Hepatocyte (in vitro differentiated cells): ENCODE measurements at regions not wholly inside any gene's neighbourhood (a gene's known extent, or its start where the extent isn't known, plus 50 kb on each side); places are given as distances from the start of the nearest gene placed in this dataset.

ENCODE experiments used
- DNase-seq: peaks from one replicate; pipeline ENCODE4 v3.0.0-alpha.2; 2016; ENCODE audit warnings: low spot score
- H2AFZ ChIP-seq: fragments of 200-600 bp; sonication (generic); 2 replicates; pipeline ENCODE4 v1.6.0; 2016; ENCODE audit warnings: antibody characterized with exemption, mild to moderate bottlenecking
- H3K27ac ChIP-seq: fragments of 200-600 bp; sonication (generic); 2 replicates; pipeline ENCODE4 v1.5.1; 2016; ENCODE audit warnings: mild to moderate bottlenecking
- H3K27me3 ChIP-seq: fragments of 200-600 bp; sonication (generic); 2 replicates; pipeline ENCODE4 v1.6.1; 2016
- H3K36me3 ChIP-seq: fragments of 200-600 bp; sonication (generic); replicated peaks from 2 replicates; pipeline ENCODE4 v1.5.1; 2016; ENCODE audit warnings: low read depth; ENCODE audit not compliant: insufficient read depth
- H3K4me1 ChIP-seq: fragments of 200-600 bp; sonication (generic); 2 replicates; pipeline ENCODE4 v1.5.1; 2016; ENCODE audit warnings: mild to moderate bottlenecking, moderate library complexity; ENCODE audit not compliant: insufficient read depth
- H3K4me2 ChIP-seq: fragments of 200-600 bp; sonication (generic); 2 replicates; pipeline ENCODE4 v1.6.0; 2016
- H3K4me3 ChIP-seq: fragments of 200-600 bp; sonication (generic); 2 replicates; pipeline ENCODE4 v1.5.1; 2016; ENCODE audit warnings: mild to moderate bottlenecking
- H3K79me2 ChIP-seq: fragments of 200-600 bp; sonication (generic); 2 replicates; pipeline ENCODE4 v1.6.0; 2017; ENCODE audit warnings: mild to moderate bottlenecking
- H3K9me2 ChIP-seq: fragments of 200-600 bp; sonication (generic); replicated peaks from 2 replicates; pipeline ENCODE4 v1.6.0; 2017; ENCODE audit warnings: mild to moderate bottlenecking; ENCODE audit not compliant: insufficient read depth
- H3K9me3 ChIP-seq: fragments of 200-600 bp; sonication (generic); 2 replicates; pipeline ENCODE4 v1.5.1; 2016; ENCODE audit warnings: low read depth, mild to moderate bottlenecking
- H4K20me1 ChIP-seq: fragments of 200-600 bp; sonication (generic); 2 replicates; pipeline ENCODE4 v1.6.0; 2016; ENCODE audit warnings: mild to moderate bottlenecking; ENCODE audit not compliant: insufficient read depth, poor library complexity, severe bottlenecking
- EZH2 ChIP-seq: fragments of 200-600 bp; sonication (generic); IDR thresholded peaks from 2 replicates; pipeline ENCODE4 v1.6.1; 2016; ENCODE audit warnings: antibody characterized with exemption, mild to moderate bottlenecking, borderline replicate concordance
- EZH2phosphoT487 ChIP-seq: fragments of 200-600 bp; sonication (generic); IDR thresholded peaks from one replicate; pipeline ENCODE4 v1.6.1; 2018; ENCODE audit warnings: antibody characterized with exemption, mild to moderate bottlenecking, low read depth, moderate library complexity; ENCODE audit not compliant: unreplicated experiment, severe bottlenecking
- WGBS: methylation state at CpG from one replicate; pipeline ENCODE4 v1.1.6; 2016; ENCODE audit warnings: low lambda C conversion rate; ENCODE audit errors: missing lambda C conversion rate; 5-methylcytosine and 5-hydroxymethylcytosine counted together
- TF ChIP-seq, protein P1 (sequence below): fragments of 200-600 bp; sonication (generic); IDR thresholded peaks from 2 replicates; pipeline ENCODE4 v1.5.1; 2016; ENCODE audit warnings: antibody characterized with exemption, mild to moderate bottlenecking; ENCODE audit not compliant: poor library complexity

DNA sequence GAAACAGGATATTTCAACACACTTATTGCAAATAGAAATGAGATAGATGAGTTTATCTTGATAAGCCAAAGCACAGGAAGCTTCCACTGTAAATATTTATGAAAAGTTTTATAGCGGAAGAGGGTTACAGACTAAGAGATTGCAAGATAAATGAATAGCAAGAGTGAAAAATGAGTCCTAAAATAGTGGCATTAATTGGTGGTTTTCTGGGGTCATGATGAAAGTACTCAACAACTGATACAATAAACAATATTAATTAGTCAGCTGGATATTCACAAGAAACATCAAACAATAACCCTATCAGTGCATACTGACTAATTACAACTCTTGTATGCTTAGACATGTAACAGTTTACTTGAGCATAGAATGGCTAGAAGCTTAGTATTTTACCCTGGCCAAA, 154.8 kb upstream of the CHODL start:
- Histone ChIP-seq H3K27me3 (no peaks in the 10 kb centered on the region), H4K20me1 (no peaks in the 10 kb centered on the region), H3K27ac (no peak overlapping the region), H3K9me3 (no peaks in the 10 kb centered on the region), H3K9me2 (no peaks in the 10 kb centered on the region), H3K79me2 (no peaks in the 10 kb centered on the region), H3K36me3 (no peaks in the 10 kb centered on the region), H3K4me2 (no peak overlapping the region), H3K4me3 (no peak overlapping the region), H3K4me1 (no peaks in the 10 kb centered on the region), H2AFZ (no peak overlapping the region)
- DNase-seq, result no peak
- no peak for TF ChIP-seq EZH2
- TF ChIP-seq EZH2phosphoT487, result no peak
- TF ChIP-seq, protein P1, sequence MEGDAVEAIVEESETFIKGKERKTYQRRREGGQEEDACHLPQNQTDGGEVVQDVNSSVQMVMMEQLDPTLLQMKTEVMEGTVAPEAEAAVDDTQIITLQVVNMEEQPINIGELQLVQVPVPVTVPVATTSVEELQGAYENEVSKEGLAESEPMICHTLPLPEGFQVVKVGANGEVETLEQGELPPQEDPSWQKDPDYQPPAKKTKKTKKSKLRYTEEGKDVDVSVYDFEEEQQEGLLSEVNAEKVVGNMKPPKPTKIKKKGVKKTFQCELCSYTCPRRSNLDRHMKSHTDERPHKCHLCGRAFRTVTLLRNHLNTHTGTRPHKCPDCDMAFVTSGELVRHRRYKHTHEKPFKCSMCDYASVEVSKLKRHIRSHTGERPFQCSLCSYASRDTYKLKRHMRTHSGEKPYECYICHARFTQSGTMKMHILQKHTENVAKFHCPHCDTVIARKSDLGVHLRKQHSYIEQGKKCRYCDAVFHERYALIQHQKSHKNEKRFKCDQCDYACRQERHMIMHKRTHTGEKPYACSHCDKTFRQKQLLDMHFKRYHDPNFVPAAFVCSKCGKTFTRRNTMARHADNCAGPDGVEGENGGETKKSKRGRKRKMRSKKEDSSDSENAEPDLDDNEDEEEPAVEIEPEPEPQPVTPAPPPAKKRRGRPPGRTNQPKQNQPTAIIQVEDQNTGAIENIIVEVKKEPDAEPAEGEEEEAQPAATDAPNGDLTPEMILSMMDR, result no peak
- 45% methylated on average over 1 of the region's 1 CpG for WGBS

DNA sequence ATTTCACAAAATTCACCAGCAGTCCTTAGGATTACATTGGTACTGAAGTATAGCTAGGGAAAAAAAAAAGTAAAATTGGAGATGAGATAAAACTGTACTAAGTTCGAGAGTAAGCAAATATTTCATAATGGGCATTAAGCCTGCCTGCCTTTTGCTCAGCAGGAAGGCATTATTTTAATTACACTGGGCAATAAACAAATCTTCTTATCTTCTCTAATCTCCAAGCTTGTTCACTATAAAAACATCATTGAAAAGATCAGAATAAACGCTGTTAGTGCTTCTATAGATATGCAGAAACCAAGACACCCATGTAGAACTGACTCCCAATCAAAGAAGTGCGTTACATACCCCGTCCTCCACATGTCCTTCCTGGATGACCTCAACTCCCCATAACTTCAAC, 174.2 kb upstream of the CHODL start:
- 32% methylated on average over 4 of the region's 4 CpGs for WGBS
- no peak overlapping the region for H2AFZ ChIP-seq
- no peak overlapping the region for H3K27ac ChIP-seq
- H3K9me3 ChIP-seq, result no peaks in the 10 kb centered on the region
- no peaks in the 10 kb centered on the region for H3K4me1 ChIP-seq
- H3K4me2 ChIP-seq, result no peak overlapping the region
- H3K79me2 ChIP-seq, result no peaks in the 10 kb centered on the region
- H4K20me1 ChIP-seq, result no peaks in the 10 kb centered on the region
- H3K27me3 ChIP-seq, result no peaks in the 10 kb centered on the region
- no peaks in the 10 kb centered on the region for H3K36me3 ChIP-seq
- H3K4me3 ChIP-seq, result no peak overlapping the region
- H3K9me2 ChIP-seq, result no peaks in the 10 kb centered on the region
- no peak for TF ChIP-seq EZH2
- no peak for TF ChIP-seq EZH2phosphoT487
- TF ChIP-seq, protein P1, result no peak
- no peak for DNase-seq

DNA sequence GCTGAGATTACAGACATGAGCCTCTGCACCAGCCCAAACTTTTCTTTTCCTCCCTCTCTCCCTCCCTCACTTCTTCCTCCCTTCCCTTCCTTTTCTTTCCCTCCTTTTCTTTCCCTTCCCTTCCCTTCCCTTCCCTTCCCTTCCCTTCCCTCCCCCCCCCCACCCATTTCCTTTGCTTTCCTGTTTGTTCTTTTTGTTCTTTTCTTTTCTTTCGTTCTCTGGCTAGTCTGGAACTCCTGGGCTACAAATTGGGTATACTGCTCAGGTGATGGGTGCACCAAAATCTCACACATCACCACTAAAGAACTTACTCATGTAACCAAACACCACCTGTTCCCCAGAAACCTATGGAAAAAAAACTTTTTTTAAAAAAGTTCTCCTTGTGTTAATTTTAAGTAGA, 174.8 kb upstream of the CHODL start:
- Histone ChIP-seq H3K4me1 (no peaks in the 10 kb centered on the region), H3K9me2 (no peaks in the 10 kb centered on the region), H3K4me3 (no peak overlapping the region), H3K4me2 (no peak overlapping the region), H2AFZ (no peak overlapping the region), H3K27ac (no peak overlapping the region), H4K20me1 (no peaks in the 10 kb centered on the region), H3K27me3 (no peaks in the 10 kb centered on the region), H3K9me3 (no peaks in the 10 kb centered on the region), H3K36me3 (no peaks in the 10 kb centered on the region), H3K79me2 (no peaks in the 10 kb centered on the region)
- 93% methylated on average over 1 of the region's 1 CpG for WGBS
- no peak for TF ChIP-seq EZH2phosphoT487
- TF ChIP-seq EZH2, result no peak
- TF ChIP-seq, protein P1, result no peak
- DNase-seq, result no peak

DNA sequence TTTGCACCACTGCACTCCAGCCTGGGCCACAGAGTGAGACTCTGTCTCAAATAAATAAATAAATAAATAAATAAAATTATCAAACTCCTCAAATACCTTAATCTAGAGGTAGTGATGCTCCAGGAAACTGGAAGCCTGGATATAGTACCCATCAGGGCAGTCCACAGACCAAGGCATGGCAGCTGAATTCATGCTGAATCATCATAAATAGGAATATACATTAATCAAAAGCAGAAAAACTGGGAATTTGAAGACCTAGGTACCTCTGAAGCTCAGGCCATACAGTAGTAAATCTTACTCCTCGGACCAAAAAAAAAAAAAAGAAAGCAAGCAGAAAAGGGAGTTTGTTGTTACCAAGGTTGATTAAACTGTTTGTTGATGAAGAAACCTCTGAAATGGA, 184.2 kb upstream of the CHODL start:
- TF ChIP-seq EZH2phosphoT487 (no peak), EZH2 (no peak)
- TF ChIP-seq, protein P1, result no peak
- no peaks in the 10 kb centered on the region for H4K20me1 ChIP-seq

More for the DNA sequence above, 184.2 kb upstream of the CHODL start:
- Histone ChIP-seq H3K4me1 (no peaks in the 10 kb centered on the region), H3K79me2 (no peaks in the 10 kb centered on the region), H2AFZ (no peak overlapping the region), H3K4me3 (no peak overlapping the region), H3K27ac (no peak overlapping the region), H3K9me2 (no peaks in the 10 kb centered on the region), H3K27me3 (no peaks in the 10 kb centered on the region), H3K4me2 (no peak overlapping the region), H3K9me3 (no peaks in the 10 kb centered on the region), H3K36me3 (no peaks in the 10 kb centered on the region)
- WGBS, result 90% methylated on average over 1 of the region's 1 CpG
- no peak for DNase-seq
